Liver (tissue), 8 donors: ENCODE measurements at regions not wholly inside any gene's neighbourhood (a gene's known extent, or its start where the extent isn't known, plus 50 kb on each side); places are given as distances from the start of the nearest gene placed in this dataset.

Experiments
- DNase-seq: peaks from one replicate; pipeline ENCODE4 v3.0.0-alpha.2; 2017; ENCODE audit warnings: low spot score
- H3K27ac ChIP-seq, 2 donors: one replicate each; pipeline ENCODE4 v1.7.0; 2013; ENCODE audit warnings: inconsistent platforms in 2 of 2, low read length in 2 of 2, control low read depth in 1 of 2, low read depth in 1 of 2, mild to moderate bottlenecking in 1 of 2
- H3K27me3 ChIP-seq, 4 donors: one replicate each; pipeline versions ENCODE4 v1.6.1 to v1.7.0; 2013; ENCODE audit warnings: low read length in 3 of 4, inconsistent platforms in 1 of 4, mild to moderate bottlenecking in 1 of 4, moderate library complexity in 1 of 4; ENCODE audit not compliant: control insufficient read depth in 4 of 4, insufficient read depth in 4 of 4
- H3K36me3 ChIP-seq, 4 donors: one replicate each; pipeline versions ENCODE4 v1.6.1 to v1.7.0; 2013; ENCODE audit warnings: low read length in 3 of 4, mild to moderate bottlenecking in 3 of 4, low read depth in 1 of 4, moderate library complexity in 1 of 4; ENCODE audit not compliant: control insufficient read depth in 4 of 4, insufficient read depth in 3 of 4
- H3K4me1 ChIP-seq, 4 donors: one replicate each; pipeline versions ENCODE4 v1.6.1 to v1.7.0; 2013; ENCODE audit warnings: low read length in 3 of 4, mild to moderate bottlenecking in 3 of 4, moderate library complexity in 1 of 4; ENCODE audit not compliant: control insufficient read depth in 4 of 4, insufficient read depth in 4 of 4
- H3K4me3 ChIP-seq, 3 donors: one replicate each; pipeline versions ENCODE4 v1.6.1 to v1.7.0; 2013; ENCODE audit warnings: low read length in 3 of 3, control low read depth in 1 of 3, low read depth in 1 of 3, mild to moderate bottlenecking in 1 of 3
- H3K9ac ChIP-seq, 2 donors: one replicate each; pipeline ENCODE4 v1.7.0; 2013; ENCODE audit warnings: low read length in 2 of 2, mild to moderate bottlenecking in 2 of 2, moderate library complexity in 2 of 2, control low read depth in 1 of 2, low read depth in 1 of 2
- H3K9me3 ChIP-seq, 4 donors: one replicate each; pipeline versions ENCODE4 v1.6.1 to v1.7.0; 2013; ENCODE audit warnings: low read length in 3 of 4; ENCODE audit not compliant: control insufficient read depth in 4 of 4
- ATF3 ChIP-seq: IDR thresholded peaks from 2 replicates; pipeline ENCODE4 v1.6.1; 2016; ENCODE audit warnings: antibody characterized with exemption
- CTCF ChIP-seq: fragments of 150-350 bp; IDR thresholded peaks from 2 replicates; pipeline ENCODE4 v1.5.1; 2017; ENCODE audit warnings: improper control_type of control experiment, low read depth, low read length; ENCODE audit not compliant: missing input control
- FOXA2 ChIP-seq: IDR thresholded peaks from 2 replicates; pipeline ENCODE4 v1.6.1; 2016; ENCODE audit warnings: antibody characterized with exemption
- GABPA ChIP-seq, 2 donors: IDR thresholded peaks in 1 of 2; conservative IDR thresholded peaks in 1 of 2; 2 replicates each; pipeline ENCODE4 v1.6.1; 2016; ENCODE audit warnings: antibody characterized with exemption in 2 of 2, mild to moderate bottlenecking in 1 of 2, moderate library complexity in 1 of 2
- HNF4A ChIP-seq, 2 donors: conservative IDR thresholded peaks; 2 replicates each; pipeline ENCODE4 v1.6.1; 2016; ENCODE audit warnings: antibody characterized with exemption in 2 of 2, mild to moderate bottlenecking in 2 of 2
- JUND ChIP-seq, 2 donors: IDR thresholded peaks; 2 replicates each; pipeline ENCODE4 v1.6.1; 2016; ENCODE audit warnings: antibody characterized with exemption in 2 of 2
- NR2F2 ChIP-seq: IDR thresholded peaks from 2 replicates; pipeline ENCODE4 v1.6.1; 2016; ENCODE audit warnings: antibody characterized with exemption
- RAD21 ChIP-seq, 2 donors: IDR thresholded peaks; 2 replicates each; pipeline ENCODE4 v1.6.1; 2016; ENCODE audit warnings: antibody characterized with exemption in 2 of 2, mild to moderate bottlenecking in 2 of 2
- RXRA ChIP-seq, 2 donors: IDR thresholded peaks; 2 replicates each; pipeline ENCODE4 v1.6.1; 2017 to 2018; ENCODE audit warnings: antibody characterized with exemption in 2 of 2, mild to moderate bottlenecking in 1 of 2
- SP1 ChIP-seq: IDR thresholded peaks from 2 replicates; pipeline ENCODE4 v1.6.1; 2018; ENCODE audit warnings: antibody characterized with exemption, mild to moderate bottlenecking
- TAF1 ChIP-seq: conservative IDR thresholded peaks from 2 replicates; pipeline ENCODE4 v1.6.1; 2016; ENCODE audit warnings: antibody characterized with exemption, mild to moderate bottlenecking
- YY1 ChIP-seq: IDR thresholded peaks from 2 replicates; pipeline ENCODE4 v1.6.1; 2016; ENCODE audit warnings: antibody characterized with exemption, mild to moderate bottlenecking
- WGBS: extraction: QIAGEN DNeasy Blood & Tissue Kit; methylation state at CpG from one replicate; pipeline ENCODE4 v1.1.7; 2013; 5-methylcytosine and 5-hydroxymethylcytosine counted together
- TF ChIP-seq, protein P1 (sequence below): IDR thresholded peaks from 2 replicates; pipeline ENCODE4 v1.6.1; 2016; ENCODE audit warnings: antibody characterized with exemption
- TF ChIP-seq, protein P2 (sequence below): IDR thresholded peaks from 2 replicates; pipeline ENCODE4 v1.6.1; 2016; ENCODE audit warnings: antibody characterized with exemption
- TF ChIP-seq, protein P3 (sequence below): IDR thresholded peaks from 2 replicates; pipeline ENCODE4 v1.6.1; 2016; ENCODE audit warnings: antibody characterized with exemption, mild to moderate bottlenecking
- donor health status: healthy.
- donor health status: healthy.
- donor health status: healthy.
- donor health status: healthy.
- donor health status: healthy.

DNA sequence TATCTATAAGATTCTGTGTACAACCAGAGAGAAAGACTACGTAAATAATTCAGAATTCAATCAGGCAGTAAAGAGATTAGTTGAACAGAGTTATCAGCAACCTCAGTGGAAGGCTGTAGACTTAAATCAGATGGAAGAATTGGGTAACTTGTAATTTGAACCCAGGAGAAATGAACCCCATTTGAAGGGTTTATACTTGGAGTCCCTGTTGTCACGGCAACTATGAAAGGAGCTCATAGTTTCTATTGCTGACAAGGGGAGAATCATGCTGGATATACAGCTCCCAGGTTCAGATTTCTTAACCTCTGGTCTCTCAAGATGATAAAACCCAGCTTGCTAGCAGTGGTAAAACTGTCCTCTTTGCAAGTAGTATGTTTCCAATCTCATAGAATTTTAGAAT, 54.4 kb upstream of the BMP4 start:
- no peaks in the 10 kb centered on the region for H3K4me1 ChIP-seq
- WGBS: 77% methylated on average over 2 of the region's 2 CpGs
- no peak overlapping the region for H3K27ac ChIP-seq
- no peak overlapping the region for H3K4me3 ChIP-seq
- peaks cover 0 to 4% (median 0%) of the 10 kb centered on the region in 4 donors for H3K27me3 ChIP-seq
- H3K9ac ChIP-seq: no peak overlapping the region
- DNase-seq: no peak
- peaks cover 0 to 4% (median under 1%) of the 10 kb centered on the region in 4 donors for H3K9me3 ChIP-seq
- TF ChIP-seq, protein P1, sequence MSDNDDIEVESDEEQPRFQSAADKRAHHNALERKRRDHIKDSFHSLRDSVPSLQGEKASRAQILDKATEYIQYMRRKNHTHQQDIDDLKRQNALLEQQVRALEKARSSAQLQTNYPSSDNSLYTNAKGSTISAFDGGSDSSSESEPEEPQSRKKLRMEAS: no peak
- no peak for TF ChIP-seq JUND (IDR thresholded peaks at IDR 0.05)
- TF ChIP-seq YY1: no peak
- no peak for TF ChIP-seq CTCF
- no peak for TF ChIP-seq RAD21 (IDR thresholded peaks at IDR 0.05)
- TF ChIP-seq FOXA2: no peak
- TF ChIP-seq, protein P2, sequence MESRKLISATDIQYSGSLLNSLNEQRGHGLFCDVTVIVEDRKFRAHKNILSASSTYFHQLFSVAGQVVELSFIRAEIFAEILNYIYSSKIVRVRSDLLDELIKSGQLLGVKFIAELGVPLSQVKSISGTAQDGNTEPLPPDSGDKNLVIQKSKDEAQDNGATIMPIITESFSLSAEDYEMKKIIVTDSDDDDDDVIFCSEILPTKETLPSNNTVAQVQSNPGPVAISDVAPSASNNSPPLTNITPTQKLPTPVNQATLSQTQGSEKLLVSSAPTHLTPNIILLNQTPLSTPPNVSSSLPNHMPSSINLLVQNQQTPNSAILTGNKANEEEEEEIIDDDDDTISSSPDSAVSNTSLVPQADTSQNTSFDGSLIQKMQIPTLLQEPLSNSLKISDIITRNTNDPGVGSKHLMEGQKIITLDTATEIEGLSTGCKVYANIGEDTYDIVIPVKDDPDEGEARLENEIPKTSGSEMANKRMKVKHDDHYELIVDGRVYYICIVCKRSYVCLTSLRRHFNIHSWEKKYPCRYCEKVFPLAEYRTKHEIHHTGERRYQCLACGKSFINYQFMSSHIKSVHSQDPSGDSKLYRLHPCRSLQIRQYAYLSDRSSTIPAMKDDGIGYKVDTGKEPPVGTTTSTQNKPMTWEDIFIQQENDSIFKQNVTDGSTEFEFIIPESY: no peak
- no peak for TF ChIP-seq NR2F2
- no peak for TF ChIP-seq SP1
- TF ChIP-seq GABPA (IDR thresholded peaks at IDR 0.05 in 1 of 2, conservative IDR thresholded peaks at IDR 0.05 in 1 of 2): no peak
- TF ChIP-seq TAF1: no peak
- TF ChIP-seq, protein P3, sequence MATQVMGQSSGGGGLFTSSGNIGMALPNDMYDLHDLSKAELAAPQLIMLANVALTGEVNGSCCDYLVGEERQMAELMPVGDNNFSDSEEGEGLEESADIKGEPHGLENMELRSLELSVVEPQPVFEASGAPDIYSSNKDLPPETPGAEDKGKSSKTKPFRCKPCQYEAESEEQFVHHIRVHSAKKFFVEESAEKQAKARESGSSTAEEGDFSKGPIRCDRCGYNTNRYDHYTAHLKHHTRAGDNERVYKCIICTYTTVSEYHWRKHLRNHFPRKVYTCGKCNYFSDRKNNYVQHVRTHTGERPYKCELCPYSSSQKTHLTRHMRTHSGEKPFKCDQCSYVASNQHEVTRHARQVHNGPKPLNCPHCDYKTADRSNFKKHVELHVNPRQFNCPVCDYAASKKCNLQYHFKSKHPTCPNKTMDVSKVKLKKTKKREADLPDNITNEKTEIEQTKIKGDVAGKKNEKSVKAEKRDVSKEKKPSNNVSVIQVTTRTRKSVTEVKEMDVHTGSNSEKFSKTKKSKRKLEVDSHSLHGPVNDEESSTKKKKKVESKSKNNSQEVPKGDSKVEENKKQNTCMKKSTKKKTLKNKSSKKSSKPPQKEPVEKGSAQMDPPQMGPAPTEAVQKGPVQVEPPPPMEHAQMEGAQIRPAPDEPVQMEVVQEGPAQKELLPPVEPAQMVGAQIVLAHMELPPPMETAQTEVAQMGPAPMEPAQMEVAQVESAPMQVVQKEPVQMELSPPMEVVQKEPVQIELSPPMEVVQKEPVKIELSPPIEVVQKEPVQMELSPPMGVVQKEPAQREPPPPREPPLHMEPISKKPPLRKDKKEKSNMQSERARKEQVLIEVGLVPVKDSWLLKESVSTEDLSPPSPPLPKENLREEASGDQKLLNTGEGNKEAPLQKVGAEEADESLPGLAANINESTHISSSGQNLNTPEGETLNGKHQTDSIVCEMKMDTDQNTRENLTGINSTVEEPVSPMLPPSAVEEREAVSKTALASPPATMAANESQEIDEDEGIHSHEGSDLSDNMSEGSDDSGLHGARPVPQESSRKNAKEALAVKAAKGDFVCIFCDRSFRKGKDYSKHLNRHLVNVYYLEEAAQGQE: no peak
- H3K36me3 ChIP-seq: no peaks in the 10 kb centered on the region

DNA sequence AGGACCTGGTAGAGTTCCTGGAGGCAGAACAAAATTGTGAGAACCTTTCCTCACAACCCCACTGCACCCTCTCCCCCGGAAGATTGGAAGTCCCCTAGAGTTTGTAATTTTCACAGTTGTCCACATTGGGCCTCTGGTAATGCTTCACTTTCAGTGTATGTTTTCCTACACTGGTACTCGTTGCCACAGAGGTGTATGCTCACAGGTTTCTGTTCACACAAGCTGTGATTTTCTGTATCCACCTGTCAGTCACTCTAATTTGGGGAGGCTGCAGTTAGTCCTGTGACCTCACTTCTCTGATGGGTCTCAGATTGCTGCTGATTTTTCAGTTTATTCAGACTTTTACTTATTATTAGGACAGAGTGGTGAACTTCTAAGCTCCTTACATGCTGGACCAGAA, 66.4 kb upstream of the BMP4 start:
- 82% methylated on average over 2 of the region's 2 CpGs for WGBS
- no peaks in the 10 kb centered on the region for H3K36me3 ChIP-seq
- H3K9me3 ChIP-seq: no peaks in the 10 kb centered on the region
- no peak overlapping the region for H3K9ac ChIP-seq
- no peak for DNase-seq
- H3K27me3 ChIP-seq: no peaks in the 10 kb centered on the region
- H3K27ac ChIP-seq: no peak overlapping the region
- no peaks in the 10 kb centered on the region for H3K4me1 ChIP-seq
- no peak overlapping the region for H3K4me3 ChIP-seq
- TF ChIP-seq RAD21 (IDR thresholded peaks at IDR 0.05) (no peak), RXRA (IDR thresholded peaks at IDR 0.05) (no peak), GABPA (IDR thresholded peaks at IDR 0.05 in 1 of 2, conservative IDR thresholded peaks at IDR 0.05 in 1 of 2) (no peak), ATF3 (no peak), YY1 (no peak), HNF4A (conservative IDR thresholded peaks at IDR 0.05) (no peak), JUND (IDR thresholded peaks at IDR 0.05) (no peak)
